ENCODE measurements at regions not wholly inside any gene's neighbourhood (a gene's known extent, or its start where the extent isn't known, plus 50 kb on each side); places are given as distances from the start of the nearest gene placed in this dataset.
"Not testable (repeated sequence)": the region's sequence is repeated elsewhere in the genome, so short reads cannot be mapped to it uniquely, and the experiment has no call there.

DNA sequence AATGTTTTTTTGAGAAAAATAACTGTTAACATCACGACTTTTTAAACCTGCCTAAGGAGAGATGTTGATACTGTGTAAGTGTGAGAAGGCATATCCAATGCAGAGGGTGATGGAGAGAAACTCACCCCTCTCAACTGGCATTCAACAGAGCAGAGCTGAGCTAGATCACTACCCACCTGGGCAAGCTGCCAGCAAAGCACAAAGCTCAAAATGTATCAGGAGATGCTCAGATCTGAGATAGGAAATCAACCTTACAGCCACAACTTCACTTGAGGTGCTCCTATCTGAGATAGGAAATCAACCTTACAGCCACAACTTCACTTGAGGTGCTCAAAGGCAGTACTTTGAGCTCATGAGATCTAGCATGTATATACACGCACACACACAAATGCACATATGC is 151.5 kb upstream of the PDE1C start:
- no peak for DNase-seq

DNA sequence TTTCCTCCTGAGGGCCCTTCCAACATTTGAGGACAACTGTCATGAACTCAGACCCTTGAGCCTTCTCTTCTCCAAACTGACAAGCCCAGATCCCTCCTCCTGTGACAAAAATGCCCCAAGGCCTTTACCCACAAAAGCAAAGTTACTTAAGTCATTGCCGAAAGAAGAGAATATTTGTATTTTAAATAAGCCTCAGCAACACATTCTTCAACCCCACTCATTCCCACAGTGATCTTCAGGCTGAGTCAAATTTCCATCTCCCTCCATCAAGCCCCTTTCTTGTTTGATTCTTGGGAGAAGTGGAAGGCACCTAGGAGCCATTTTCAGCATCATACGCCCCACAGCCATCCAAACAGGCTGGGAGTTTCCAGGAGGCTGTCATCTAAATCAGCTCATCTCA is 150.8 kb upstream of the PDE1C start:
- no peak for DNase-seq

DNA sequence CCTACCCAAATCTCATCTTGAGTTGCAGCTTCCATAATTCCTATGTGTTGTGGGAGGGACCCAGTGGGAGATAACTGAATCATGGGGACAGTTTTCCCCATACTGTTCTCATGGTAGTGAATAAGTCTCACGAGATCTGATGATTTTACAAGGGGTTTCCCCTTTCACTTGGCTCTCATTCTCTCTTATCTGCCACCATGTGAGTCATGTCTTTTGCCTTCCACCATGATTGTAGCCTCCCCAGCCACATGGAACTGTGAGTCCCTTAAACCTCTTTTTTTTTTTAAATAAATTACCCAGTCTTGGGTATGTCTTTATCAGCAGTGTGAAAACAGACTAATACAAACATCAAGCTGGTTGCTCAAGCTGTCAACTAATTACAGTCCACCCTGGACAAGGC is 149.6 kb upstream of the PDE1C start:
- not testable (repeated sequence) for DNase-seq

DNA sequence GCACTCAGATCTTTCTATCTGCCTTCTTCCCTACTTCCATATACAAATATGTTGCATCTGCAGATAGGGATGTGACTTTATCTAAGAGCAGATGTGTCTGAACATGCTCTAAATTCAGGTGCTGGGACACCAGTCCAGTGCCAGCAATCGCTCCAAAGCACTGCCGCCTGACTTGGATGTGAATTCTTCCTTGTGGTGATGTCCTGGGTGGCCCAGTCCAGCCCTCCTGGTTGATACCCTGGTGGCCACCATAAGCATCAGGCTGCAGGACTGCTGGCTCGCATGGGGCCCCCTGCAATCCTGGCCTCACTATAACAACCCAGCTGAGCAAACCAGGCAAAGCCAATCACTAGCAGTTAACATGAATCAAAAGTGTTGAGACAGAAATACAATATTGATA is 149.2 kb upstream of the PDE1C start:
- no peak for DNase-seq

DNA sequence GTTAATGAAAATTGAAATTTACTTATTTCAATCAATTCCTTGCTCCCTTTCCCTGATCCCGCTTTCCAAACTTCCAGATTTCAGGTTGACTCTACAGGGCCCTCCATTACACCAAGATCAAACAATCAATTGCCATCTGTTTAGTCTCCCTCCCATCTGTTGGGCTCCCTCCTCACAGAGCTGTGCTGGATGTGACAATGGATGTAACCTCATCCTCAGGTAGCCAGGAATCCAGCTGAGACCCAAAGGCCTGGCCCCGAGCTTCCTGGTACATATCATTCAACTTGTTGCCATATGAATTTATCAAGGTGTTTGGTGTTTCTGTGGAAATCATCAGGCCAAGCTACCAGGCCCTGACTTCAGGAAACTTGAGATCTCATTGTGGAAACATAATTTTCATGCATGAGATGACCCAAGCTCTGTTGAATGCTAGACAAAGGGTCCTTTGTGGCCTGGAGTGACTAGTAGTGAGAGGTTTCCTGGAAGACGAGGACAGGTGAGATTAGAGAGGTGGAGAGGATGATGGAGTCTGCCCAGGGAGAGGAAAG is 148.6 kb upstream of the PDE1C start:
- no peak for DNase-seq

DNA sequence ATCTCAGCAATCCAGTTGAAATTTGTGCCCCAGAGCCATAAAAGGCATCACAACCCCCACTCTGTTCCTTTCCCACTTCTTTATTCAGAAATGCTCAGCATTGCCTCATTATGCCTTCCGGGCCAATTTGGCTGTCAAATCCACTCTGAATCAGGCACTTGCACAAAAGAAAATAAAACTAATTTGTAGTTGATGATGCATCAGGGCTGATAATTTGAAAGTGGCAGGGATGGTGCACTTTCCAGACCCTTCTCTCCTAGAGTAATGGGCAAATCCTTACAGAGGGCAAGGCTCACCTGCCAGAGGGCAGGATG is 147.9 kb upstream of the PDE1C start:
- DNase-seq = no peak

DNA sequence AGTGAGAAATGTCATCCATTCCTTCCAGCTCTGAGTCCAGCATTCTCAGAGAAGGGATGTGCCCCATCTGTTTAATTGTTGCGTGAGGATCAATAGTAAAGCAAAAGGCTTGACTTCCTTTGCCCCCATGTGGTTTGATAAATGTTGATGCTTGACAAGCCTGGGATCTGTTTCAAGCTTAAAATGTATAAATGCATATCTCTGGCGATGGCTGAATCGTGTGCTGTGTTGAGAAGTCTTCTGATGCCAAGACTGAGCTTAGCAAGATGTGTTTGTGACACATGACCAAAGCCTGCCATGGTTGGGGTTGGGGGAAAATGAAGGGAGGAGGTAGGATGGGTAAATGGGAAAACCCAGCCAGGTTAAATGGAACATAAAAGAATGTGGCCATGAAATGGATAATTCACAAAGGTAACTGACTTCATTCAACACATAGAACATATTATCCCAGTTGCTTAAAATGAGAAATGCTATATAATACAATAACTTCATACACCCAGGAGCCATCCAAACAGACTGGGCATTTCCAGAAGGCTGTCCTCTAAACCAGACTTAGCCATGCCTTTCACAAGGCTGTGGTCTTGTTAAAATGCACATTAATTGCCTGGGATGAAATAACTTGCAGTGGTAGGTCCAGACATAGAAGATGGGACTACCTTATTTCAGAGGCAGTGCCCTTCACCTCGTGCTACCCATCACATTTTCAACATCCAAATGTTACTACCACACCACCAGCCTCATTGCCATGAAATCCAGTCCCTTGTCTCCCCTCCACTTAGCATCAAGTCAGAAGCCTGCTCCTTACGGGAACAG is 147.3 kb upstream of the PDE1C start:
- DNase-seq = no peak

DNA sequence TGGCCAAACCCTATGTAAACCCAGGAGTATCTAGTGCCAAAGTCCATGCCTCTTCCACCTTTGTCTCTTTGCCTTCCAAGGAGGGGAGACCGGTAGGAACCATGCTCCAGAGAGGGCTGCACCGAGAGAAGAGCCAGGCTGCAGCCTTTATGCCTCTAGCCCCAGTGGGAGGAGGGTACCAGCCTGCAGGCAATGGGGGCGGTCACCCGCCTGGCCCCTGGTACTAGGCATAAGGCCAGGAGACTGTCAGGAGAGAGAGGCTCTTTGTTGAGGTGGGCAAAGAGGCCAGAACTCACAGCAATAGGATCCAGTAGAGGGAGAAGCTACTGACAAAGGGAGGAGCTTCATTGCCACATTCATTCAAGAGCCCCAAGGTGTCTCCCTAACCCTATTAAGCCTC is 146.6 kb upstream of the PDE1C start:
- no peak for DNase-seq

DNA sequence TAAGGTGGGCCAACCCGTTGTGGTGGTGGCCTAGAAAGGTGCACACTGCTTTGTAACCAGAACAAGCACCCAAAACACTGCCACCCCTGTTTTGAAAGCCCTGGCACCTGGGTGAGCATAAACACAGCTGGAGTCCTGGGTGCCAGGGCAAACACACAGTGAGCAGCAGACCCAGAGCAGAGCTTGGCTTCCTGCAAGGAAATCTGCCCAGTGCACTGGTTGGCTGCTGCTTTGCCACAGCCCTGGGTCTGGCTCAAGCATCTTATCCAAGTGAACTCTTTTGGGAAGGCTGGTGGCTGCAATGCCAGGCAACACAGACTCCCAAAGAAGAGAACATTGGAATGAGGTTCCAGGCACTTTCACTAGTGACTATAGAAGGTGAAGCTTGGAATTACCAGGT is 145.5 kb upstream of the PDE1C start:
- no peak for DNase-seq

DNA sequence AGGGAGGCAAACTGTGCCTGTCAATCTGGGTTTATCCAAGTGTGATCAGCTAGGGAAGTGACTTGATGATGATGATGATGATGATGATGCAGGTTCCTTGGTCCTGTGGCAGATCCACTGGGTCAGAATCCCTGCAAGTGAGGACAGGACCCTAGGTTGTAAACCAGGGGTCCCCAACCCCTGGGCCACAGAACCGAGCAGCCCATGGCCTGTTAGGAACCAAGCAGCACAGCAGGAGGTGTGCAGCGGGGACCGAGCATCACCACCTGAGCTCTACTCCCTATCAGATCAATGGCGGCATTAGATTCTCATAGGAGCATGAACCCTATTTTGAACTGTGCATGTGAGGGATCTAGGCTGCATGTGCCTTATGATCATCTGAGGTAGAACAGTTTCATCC is 144.7 kb upstream of the PDE1C start:
- no peak for DNase-seq

DNA sequence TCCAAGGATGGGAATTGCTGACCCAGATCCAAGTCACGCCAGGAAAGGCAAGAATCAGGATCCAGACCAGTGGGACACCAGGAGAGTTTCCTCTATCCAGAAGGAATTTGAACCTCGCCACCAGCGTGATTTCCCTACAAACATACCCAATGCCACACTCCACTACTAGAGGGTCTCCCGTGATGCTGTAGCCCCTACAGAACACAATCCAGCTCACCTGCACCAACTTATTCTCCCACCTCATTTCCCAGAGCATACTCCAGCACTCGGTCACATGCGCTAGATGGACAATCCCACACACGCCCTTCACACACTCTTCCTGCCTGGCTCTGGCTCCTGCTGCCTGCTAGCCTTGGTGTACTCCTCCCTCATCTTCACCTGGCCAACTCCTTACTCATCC is 142.1 kb upstream of the PDE1C start:
- DNase-seq = no peak

DNA sequence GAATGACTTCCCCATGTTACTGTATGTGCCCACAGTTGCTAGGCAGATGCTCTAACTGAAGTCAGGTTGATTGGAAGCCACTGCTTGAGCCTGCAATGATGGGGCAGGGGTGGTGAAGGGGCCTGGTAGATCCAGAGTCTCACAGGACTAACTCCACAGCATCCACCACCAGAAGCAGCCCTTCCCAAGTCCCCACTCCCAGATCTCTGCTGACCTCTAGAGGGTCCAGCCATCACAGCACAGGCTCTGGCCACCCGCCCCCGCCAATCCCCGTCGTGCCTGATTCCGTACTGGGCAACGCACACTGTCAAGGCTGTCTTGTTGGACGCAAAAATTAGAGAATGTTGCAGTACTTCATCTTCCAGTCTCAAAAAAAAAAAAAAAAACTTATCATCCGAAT is 136.8 kb upstream of the PDE1C start:
- no peak for DNase-seq

DNA sequence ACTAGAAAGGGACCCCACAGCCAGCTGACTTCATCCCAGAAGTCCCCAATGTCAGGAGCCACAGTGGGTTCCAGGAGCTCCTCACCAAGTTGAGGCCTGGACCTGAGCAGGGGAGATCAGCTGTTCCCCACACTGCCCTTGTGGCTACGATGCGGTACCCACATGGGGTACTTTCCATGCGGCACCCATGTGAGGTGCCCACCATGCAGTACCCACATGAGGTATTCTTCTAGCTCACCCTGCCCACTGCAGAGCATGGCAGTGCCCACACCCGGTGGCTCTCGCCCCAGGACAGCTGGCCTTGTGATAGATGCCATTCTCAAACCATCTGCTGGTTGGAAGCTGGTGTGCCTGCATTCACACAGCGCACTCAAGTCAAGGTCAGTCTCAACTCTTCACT is 136.3 kb upstream of the PDE1C start:
- DNase-seq = no peak

DNA sequence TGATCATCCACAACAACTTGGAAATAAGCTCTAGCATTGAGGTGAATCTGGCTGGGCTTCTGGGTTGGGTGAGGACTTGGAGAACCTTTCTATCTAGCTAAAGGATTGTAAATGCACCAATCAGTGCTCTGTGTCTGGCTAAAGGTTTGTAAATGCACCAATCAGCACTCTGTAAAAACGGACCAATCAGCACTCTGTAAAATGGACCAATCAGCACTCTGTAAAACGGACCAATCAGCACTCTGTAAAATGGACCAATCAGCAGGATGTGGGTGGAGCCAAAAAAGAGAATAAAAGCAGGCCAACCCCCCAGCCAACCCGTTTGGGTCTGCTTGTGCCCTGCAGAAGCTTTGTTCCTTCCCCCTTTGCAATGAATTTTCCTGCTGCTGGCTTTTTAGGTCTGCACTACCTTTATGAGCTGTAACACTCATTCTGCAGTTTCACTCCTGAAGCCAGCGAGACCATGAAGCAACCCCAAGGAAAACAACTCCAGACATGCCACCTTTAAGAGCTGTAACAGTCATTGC is 135.2 kb upstream of the PDE1C start:
- DNase-seq = not testable (repeated sequence)

DNA sequence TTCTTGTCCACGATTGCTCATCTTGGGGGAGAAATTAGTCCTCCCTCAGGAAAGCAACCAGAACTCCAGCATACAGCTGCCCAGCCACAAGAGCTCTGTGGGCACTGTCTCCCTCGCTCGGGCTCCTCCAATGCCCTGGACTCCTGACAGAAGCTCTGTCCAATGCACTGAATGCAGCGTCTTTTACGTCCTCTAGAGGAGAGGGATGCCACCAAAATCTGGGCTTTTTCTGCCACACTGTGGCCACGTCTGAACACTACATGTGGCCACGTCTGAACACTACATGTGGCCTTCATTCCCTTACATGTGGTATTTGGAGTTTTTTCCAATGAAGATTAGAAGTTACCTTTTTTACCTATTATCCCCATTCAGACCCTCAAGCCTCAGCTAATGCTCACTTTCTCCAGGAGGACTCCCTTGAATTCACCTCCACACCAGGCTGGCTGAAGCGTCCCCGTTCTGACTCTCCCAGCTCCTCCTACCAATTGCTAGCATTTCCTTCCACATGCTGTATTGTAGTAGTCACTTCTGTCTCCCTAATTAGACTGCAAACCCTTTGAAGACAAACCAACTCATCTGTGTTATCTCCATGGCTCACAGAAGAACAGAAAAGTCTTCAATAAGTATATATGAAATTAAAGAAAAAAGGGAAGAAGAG is 134.3 kb upstream of the PDE1C start:
- no peak for DNase-seq

DNA sequence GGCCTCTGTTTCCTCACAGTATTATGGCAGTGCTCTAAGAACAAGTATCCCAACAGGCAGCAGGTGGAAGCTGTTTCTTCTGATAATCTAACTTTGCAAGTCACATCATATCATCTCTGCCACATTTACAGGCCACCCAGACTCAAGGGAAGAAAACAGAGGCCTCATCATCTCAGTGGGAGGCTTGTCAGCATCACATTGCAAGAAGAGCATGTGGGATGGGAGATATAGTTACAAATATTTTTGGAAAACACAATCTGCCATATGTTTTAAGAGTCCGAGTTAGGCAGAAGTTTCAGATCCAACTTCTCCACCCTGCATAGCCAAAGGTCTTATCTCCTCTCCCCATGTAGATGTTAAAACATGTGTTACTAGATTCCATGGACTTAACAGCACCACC is 130.4 kb upstream of the PDE1C start:
- no peak for DNase-seq

DNA sequence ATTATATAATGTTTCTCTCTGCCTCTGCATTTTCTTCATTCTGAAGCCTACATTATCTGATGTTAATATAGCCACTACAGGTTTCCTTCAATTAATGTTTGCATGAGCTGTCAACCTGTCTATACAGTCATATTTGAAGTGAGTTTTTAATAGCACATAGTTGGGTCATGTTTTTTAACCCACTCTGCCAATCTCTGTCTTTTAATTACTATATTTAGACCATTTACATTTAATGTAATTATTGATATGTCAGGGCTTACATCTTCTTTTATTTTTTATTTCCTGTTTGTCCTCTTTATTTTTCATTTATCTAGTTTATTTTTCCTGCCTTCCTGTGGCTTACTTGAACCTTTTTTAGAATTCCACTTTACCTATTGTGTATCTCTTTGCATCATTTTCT is 124.3 kb upstream of the PDE1C start:
- DNase-seq = no peak

DNA sequence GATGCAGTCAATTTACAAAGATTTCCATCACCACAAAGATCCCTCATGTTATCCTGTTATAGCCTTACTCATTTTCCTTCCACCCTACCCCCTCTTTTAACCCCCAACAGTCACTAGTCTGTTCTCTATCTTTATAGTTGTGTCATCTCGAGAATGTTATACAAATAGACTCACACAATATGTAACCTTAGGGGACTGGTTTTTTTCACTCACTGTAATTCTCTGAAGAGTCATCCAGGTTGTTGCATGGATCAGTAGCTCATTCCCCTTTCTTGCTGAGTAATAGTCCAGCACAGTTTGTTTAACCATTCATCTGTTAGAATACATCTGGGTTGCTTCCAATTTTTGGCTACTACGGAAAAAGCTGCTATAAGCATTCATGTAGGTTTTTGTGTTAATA is 121.1 kb upstream of the PDE1C start:
- no peak for DNase-seq

DNA sequence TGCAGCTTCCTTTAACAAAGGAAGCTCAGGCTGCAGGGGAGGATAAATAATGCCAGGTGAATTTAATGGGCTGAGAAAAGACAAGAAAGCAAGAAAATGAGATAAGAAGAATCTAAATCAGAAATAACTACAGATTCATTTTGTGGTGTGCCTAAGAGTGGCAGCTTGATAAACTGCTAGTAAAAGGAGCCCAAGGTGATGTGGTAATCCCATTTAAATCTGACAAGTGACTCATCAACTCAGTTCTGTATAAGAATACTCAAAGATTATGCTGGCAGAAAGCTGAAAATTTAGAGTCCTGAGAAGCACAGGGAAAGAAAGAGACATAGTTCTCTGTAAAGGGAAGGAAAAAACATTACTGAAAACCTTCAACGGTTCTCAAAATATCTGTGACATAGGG is 109.4 kb upstream of the PDE1C start:
- DNase-seq = no peak

DNA sequence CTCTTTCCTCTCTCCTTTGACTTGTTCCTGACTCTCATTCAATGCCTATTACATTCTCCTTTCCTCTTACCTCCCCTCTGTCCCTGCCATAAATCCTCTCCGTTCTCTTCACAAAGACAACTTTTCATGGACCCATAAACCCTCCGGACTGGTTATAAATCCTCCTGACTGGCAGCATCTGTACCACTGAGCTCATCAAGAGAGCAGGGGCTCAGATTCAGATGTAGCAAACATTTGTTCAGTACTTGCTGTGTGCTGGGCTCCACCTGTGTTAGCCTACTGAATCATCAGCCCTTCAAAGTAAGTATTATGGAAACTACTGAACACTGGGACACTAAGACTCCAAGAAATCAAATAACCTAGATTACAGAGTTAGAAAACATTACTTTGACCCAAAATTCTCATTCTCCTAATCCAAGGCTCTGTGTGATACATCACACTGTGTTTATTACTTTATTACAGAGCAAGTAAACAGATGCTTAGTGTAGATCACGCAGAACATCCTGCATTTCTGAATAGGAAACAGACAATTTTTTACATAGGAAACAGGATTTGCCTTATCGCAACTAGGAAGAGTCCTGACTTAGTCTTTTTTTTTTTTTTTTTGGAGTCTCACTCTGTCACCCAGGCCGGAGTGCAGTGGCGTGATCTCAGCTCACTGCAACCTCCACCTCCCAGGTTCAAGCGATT is 108.6 kb upstream of the PDE1C start:
- DNase-seq = no peak

DNA sequence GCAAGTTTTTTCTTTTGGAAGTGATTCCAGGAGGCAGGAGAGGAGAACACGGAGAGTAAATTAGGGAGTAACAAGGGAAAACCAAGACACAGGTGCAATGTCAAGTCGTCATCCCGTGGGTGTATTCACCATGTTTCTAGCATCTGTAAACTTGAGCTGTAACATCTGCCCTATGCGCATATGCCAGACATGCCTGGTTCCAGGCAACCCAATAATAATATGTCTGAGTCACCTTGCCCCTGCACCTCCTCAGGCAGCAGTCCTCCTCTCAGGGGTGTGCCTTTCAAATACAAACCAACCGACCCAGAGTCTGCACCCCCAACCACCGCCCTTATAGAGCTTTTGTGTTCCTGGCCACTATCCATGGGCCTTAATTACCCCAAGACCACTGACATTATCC is 107.0 kb upstream of the PDE1C start:
- DNase-seq = no peak

DNA sequence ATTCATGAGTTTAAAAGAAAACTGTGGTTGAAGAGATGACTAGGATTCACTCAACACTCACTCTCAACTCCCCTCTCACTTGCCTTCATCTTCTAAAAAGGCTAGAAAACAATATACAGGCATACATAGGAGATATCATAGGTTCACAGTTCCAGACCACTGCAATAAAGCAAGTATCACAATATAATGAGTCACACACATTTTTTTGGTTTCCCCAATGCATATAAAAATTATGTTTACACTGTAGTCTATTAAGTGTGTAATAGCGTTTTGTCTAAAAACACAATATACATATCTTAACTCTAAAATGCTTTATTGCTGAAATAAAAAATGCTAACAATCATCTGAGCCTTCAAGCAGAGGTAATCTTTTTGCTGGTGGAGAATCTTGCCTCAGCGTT is 104.9 kb upstream of the PDE1C start:
- no peak for DNase-seq

DNA sequence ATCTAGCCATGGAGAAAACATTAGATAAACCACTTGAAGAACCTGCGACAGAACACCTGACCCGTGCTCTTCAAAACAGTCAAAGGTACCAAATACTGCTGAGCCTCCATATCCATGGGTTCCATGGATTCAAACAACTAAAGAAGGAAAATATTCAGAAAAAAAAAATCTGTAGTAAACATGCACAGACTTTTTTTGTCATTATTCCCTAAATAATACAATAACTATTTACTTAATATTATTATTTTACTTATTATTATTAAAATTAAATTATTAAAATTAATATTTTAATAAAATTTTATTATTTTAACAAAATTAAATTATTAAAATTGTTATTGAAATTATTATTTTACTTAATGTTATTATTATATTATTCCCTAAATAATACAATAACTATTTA is 101.0 kb upstream of the PDE1C start:
- no peak for DNase-seq

DNA sequence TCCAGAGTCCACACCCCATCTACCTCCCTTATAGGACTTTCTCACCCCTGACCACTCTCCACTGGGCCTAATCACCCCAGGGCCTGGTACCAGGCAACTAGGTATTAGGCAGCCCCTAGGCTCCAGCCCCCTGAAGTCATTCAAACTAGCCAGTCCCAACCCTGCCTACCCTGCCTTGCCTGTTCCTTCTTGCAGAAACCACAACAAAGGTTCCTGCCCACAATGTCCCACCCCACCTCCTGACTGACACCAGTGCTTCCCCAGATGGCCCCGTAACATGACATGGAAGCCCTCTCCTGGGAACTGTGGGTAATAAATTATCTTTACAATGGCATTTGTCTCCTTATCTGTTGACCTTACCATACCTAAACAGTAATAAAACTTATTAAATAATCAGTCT is 100.6 kb upstream of the PDE1C start:
- no peak for DNase-seq

Measured in activated CD8-positive, alpha-beta memory T cell treated with anti-CD3 and anti-CD28 coated beads, Interleukin-2, amount 50 U/mL, for 4 hours (primary cell).